Fibroblast of pulmonary artery (primary cell): ENCODE measurements at regions not wholly inside any gene's neighbourhood (a gene's known extent, or its start where the extent isn't known, plus 50 kb on each side); places are given as distances from the start of the nearest gene placed in this dataset.
"Not testable (repeated sequence)": the region's sequence is repeated elsewhere in the genome, so short reads cannot be mapped to it uniquely, and the experiment has no call there.

Source experiments
- DNase-seq: peaks from one replicate; pipeline ENCODE4 v3.0.0-alpha.2; 2010; ENCODE audit warnings: low read depth
- H3K4me3 ChIP-seq: replicated peaks from 2 replicates; pipeline ENCODE4 v1.5.1; 2011; ENCODE audit warnings: low read depth, mild to moderate bottlenecking, control low read depth, low read length, moderate library complexity
- CTCF ChIP-seq: IDR thresholded peaks from 2 replicates; pipeline ENCODE4 v1.5.1; 2011; ENCODE audit warnings: mild to moderate bottlenecking, control low read depth, low read length, inconsistent platforms; ENCODE audit errors: missing control alignments

GRCh38 chr3:147705651-147706051 lies 296.5 kb downstream of the ZIC1 start:
- H3K4me3 ChIP-seq, result no peak overlapping the region
- DNase-seq, result no peak
- no peak for TF ChIP-seq CTCF

GRCh38 chr3:147710753-147711152 lies 301.6 kb downstream of the ZIC1 start:
- not testable (repeated sequence) for H3K4me3 ChIP-seq, DNase-seq

- no peak for TF ChIP-seq CTCF
- H3K4me3 ChIP-seq, result no peak overlapping the region
- DNase-seq, result no peak
Measured at GRCh38 chr3:147712357-147712756, 303.2 kb downstream of the ZIC1 start.

GRCh38 chr3:147712758-147713157 lies 303.6 kb downstream of the ZIC1 start:
- DNase-seq, result not testable (repeated sequence)

GRCh38 chr3:147713234-147714133 lies 304.3 kb downstream of the ZIC1 start:
- TF ChIP-seq CTCF, result no peak
- no peak for DNase-seq
- no peak overlapping the region for H3K4me3 ChIP-seq

More at GRCh38 chr3:147712758-147713157, 303.6 kb downstream of the ZIC1 start:
- H3K4me3 ChIP-seq, result not testable (repeated sequence)

GRCh38 chr3:147729641-147730040 lies 320.5 kb downstream of the ZIC1 start:
- DNase-seq, result no peak
- TF ChIP-seq CTCF, result no peak
- no peak overlapping the region for H3K4me3 ChIP-seq

- H3K4me3 ChIP-seq, result no peak overlapping the region
- no peak for TF ChIP-seq CTCF
- no peak for DNase-seq
Measured at GRCh38 chr3:147730284-147730683, 321.1 kb downstream of the ZIC1 start.

- H3K4me3 ChIP-seq, result no peak overlapping the region
- DNase-seq, result no peak
- no peak for TF ChIP-seq CTCF
Measured at GRCh38 chr3:147733217-147733616, 324.1 kb downstream of the ZIC1 start.
